HL-60 (cell line): ENCODE measurements at regions not wholly inside any gene's neighbourhood (a gene's known extent, or its start where the extent isn't known, plus 50 kb on each side); places are given as distances from the start of the nearest gene placed in this dataset.

Experiments used
- CTCF ChIP-seq: IDR thresholded peaks from one replicate; pipeline ENCODE4 v1.5.1; 2011; ENCODE audit warnings: low read length, control low read depth, inconsistent platforms; ENCODE audit not compliant: insufficient read depth
- POLR2AphosphoS5 ChIP-seq: IDR thresholded peaks from 2 replicates; pipeline ENCODE4 v1.6.1; 2012; ENCODE audit warnings: low read depth
- REST ChIP-seq: IDR thresholded peaks from 2 replicates; pipeline ENCODE4 v1.6.1; 2012; ENCODE audit warnings: low read depth; ENCODE audit not compliant: insufficient replicate concordance

GRCh38 chr13:105159841-105160240 is 1375.6 kb downstream of the EFNB2 start:
- TF ChIP-seq CTCF = no peak
- TF ChIP-seq REST = no peak
- TF ChIP-seq POLR2AphosphoS5 = no peak
